ENCODE measurements at regions not wholly inside any gene's neighbourhood (a gene's known extent, or its start where the extent isn't known, plus 50 kb on each side); places are given as distances from the start of the nearest gene placed in this dataset.
"Not testable (repeated sequence)": the region's sequence is repeated elsewhere in the genome, so short reads cannot be mapped to it uniquely, and the experiment has no call there.

- whole genome bisulfite sequencing, 4 donors = 83 to 93% (median 85%) methylated on average over 3 to 4 of the region's 4 CpGs
- no peaks in the 10 kb centered on the region for H3K4me1 ChIP-seq (replicated peaks in 1 of 2)
- intact Hi-C loops (cut with DNase I) = no loop called here
- no peak overlapping the region for H3K27ac ChIP-seq
- TF ChIP-seq CTCF (IDR thresholded peaks at IDR 0.05) (no peak), POLR2A (IDR thresholded peaks at IDR 0.05) (no peak)
- H3K4me3 ChIP-seq = no peak overlapping the region
- no peak for DNase-seq
- no peaks in the 10 kb centered on the region for H3K36me3 ChIP-seq (replicated peaks in 1 of 2)
- H3K27me3 ChIP-seq = no peaks in the 10 kb centered on the region
- H3K9me3 ChIP-seq (replicated peaks in 1 of 3) = no peaks in the 10 kb centered on the region
These were observed 1916.1 kb downstream of the PCDH9 start for GRCh38 chr13:65314008-65314407.

- Histone ChIP-seq H3K27me3 (no peaks in the 10 kb centered on the region), H3K27ac (no peak overlapping the region), H3K9me3 (replicated peaks in 1 of 3) (no peaks in the 10 kb centered on the region), H3K4me1 (replicated peaks in 1 of 2) (no peaks in the 10 kb centered on the region), H3K4me3 (no peak overlapping the region), H3K36me3 (replicated peaks in 1 of 2) (no peaks in the 10 kb centered on the region)
- WGBS, 4 donors = 82 to 93% (median 91%) methylated on average over 8 to 29 of the region's 29 CpGs
- no peak for DNase-seq
- no peak for TF ChIP-seq CTCF (IDR thresholded peaks at IDR 0.05)
- no peak for TF ChIP-seq POLR2A (IDR thresholded peaks at IDR 0.05)
- intact Hi-C loops (cut with DNase I) = no loop called here
These were observed 1919.3 kb downstream of the PCDH9 start for GRCh38 chr13:65310663-65311328.

- H3K36me3 ChIP-seq (replicated peaks in 1 of 2) = no peaks in the 10 kb centered on the region
These were observed 1920.2 kb downstream of the PCDH9 start for GRCh38 chr13:65309906-65310305.

GRCh38 chr13:65308729-65309128 lies 1921.4 kb downstream of the PCDH9 start:
- DNase-seq; H3K4me3 ChIP-seq; H3K4me1 ChIP-seq (replicated peaks in 1 of 2); H3K27ac ChIP-seq; H3K36me3 ChIP-seq (replicated peaks in 1 of 2); H3K9me3 ChIP-seq (replicated peaks in 1 of 3); H3K27me3 ChIP-seq; intact Hi-C loops (cut with DNase I): not testable (repeated sequence)
- 79 to 95% (median 83%) methylated on average over 1 of the region's 1 CpG for WGBS, 4 donors

More at GRCh38 chr13:65309906-65310305, 1920.2 kb downstream of the PCDH9 start:
- no peaks in the 10 kb centered on the region for H3K27me3 ChIP-seq
- H3K27ac ChIP-seq = no peak overlapping the region
- H3K4me3 ChIP-seq = no peak overlapping the region
- no peaks in the 10 kb centered on the region for H3K4me1 ChIP-seq (replicated peaks in 1 of 2)
- H3K9me3 ChIP-seq (replicated peaks in 1 of 3) = no peaks in the 10 kb centered on the region
- WGBS, 4 donors = 81 to 92% (median 89%) methylated on average over 4 to 6 of the region's 6 CpGs
- TF ChIP-seq POLR2A (IDR thresholded peaks at IDR 0.05) (no peak), CTCF (IDR thresholded peaks at IDR 0.05) (no peak)
- intact Hi-C loops (cut with DNase I) = no loop called here
- DNase-seq = no peak

- no peak for DNase-seq
- intact Hi-C loops (cut with DNase I) = no loop called here
- Histone ChIP-seq H3K27ac (no peak overlapping the region), H3K4me1 (replicated peaks in 1 of 2) (no peaks in the 10 kb centered on the region), H3K4me3 (no peak overlapping the region), H3K27me3 (no peaks in the 10 kb centered on the region), H3K36me3 (replicated peaks in 1 of 2) (no peaks in the 10 kb centered on the region), H3K9me3 (replicated peaks in 1 of 3) (no peaks in the 10 kb centered on the region)
- WGBS, 4 donors = 85 to 100% (median 94%) methylated on average over 1 of the region's 1 CpG
- no peak for TF ChIP-seq CTCF (IDR thresholded peaks at IDR 0.05)
- no peak for TF ChIP-seq POLR2A (IDR thresholded peaks at IDR 0.05)
These were observed 1923.1 kb downstream of the PCDH9 start for GRCh38 chr13:65307056-65307455.
